Mesendoderm (in vitro differentiated cells): ENCODE measurements at regions not wholly inside any gene's neighbourhood (a gene's known extent, or its start where the extent isn't known, plus 50 kb on each side); places are given as distances from the start of the nearest gene placed in this dataset.
"Not testable (repeated sequence)": the region's sequence is repeated elsewhere in the genome, so short reads cannot be mapped to it uniquely, and the experiment has no call there.

ENCODE experiments used
- DNase-seq: peaks from one replicate; pipeline ENCODE4 v3.0.0; 2013
- H2AK5ac ChIP-seq: 2 replicates; pipeline ENCODE4 v1.6.1; 2013; ENCODE audit warnings: low read length, inconsistent platforms
- H2BK120ac ChIP-seq: 2 replicates; pipeline ENCODE4 v1.6.1; 2013; ENCODE audit warnings: low read depth, mild to moderate bottlenecking, low read length, moderate library complexity, mixed read lengths
- H2BK15ac ChIP-seq: replicated peaks from 2 replicates; pipeline ENCODE4 v1.6.1; 2013; ENCODE audit warnings: low read depth, mild to moderate bottlenecking, moderate library complexity
- H2BK5ac ChIP-seq: 2 replicates; pipeline ENCODE4 v1.6.1; 2013; ENCODE audit warnings: low read length, inconsistent platforms
- H3K18ac ChIP-seq: 2 replicates; pipeline ENCODE4 v1.6.1; 2013; ENCODE audit warnings: mild to moderate bottlenecking, low read length, mixed read lengths
- H3K23ac ChIP-seq: one replicate; pipeline ENCODE4 v1.6.1; 2013; ENCODE audit warnings: low read length
- H3K27ac ChIP-seq: 2 replicates; pipeline ENCODE4 v1.5.1; 2013; ENCODE audit warnings: low read depth, mild to moderate bottlenecking, inconsistent platforms, low read length, moderate library complexity
- H3K27me3 ChIP-seq: 2 replicates; pipeline ENCODE4 v1.6.1; 2013; ENCODE audit warnings: low read length, control low read depth, mild to moderate bottlenecking, inconsistent platforms; ENCODE audit not compliant: insufficient read depth, poor library complexity
- H3K36me3 ChIP-seq: 2 replicates; pipeline ENCODE4 v1.6.1; 2013; ENCODE audit warnings: low read length, inconsistent platforms; ENCODE audit not compliant: control insufficient read depth, insufficient read depth
- H3K4ac ChIP-seq: one replicate; pipeline ENCODE4 v1.6.1; 2013; ENCODE audit warnings: low read depth, mild to moderate bottlenecking, low read length, moderate library complexity
- H3K4me1 ChIP-seq: 2 replicates; pipeline ENCODE4 v1.6.1; 2013; ENCODE audit warnings: low read depth, low read length, inconsistent platforms; ENCODE audit not compliant: control insufficient read depth
- H3K4me2 ChIP-seq: 2 replicates; pipeline ENCODE4 v1.6.1; 2013; ENCODE audit warnings: low read length
- H3K4me3 ChIP-seq: 2 replicates; pipeline ENCODE4 v1.5.1; 2013; ENCODE audit warnings: mild to moderate bottlenecking, low read length
- H3K56ac ChIP-seq: one replicate; pipeline ENCODE4 v1.6.1; 2013; ENCODE audit warnings: low read length
- H3K79me1 ChIP-seq: 2 replicates; pipeline ENCODE4 v1.6.1; 2013; ENCODE audit warnings: low read length, inconsistent platforms
- H3K79me2 ChIP-seq: 2 replicates; pipeline ENCODE4 v1.6.1; 2013; ENCODE audit warnings: mild to moderate bottlenecking, low read length; ENCODE audit not compliant: control insufficient read depth, insufficient read depth
- H3K9ac ChIP-seq: 2 replicates; pipeline ENCODE4 v1.6.1; 2013; ENCODE audit warnings: low read length, inconsistent platforms
- H4K5ac ChIP-seq: one replicate; pipeline ENCODE4 v1.6.1; 2013; ENCODE audit warnings: low read length
- H4K8ac ChIP-seq: one replicate; pipeline ENCODE4 v1.6.1; 2013; ENCODE audit warnings: low read depth, mild to moderate bottlenecking, control low read depth, low read length, moderate library complexity
- WGBS: extraction: QIAGEN DNeasy Blood & Tissue Kit; methylation state at CpG from one replicate; pipeline ENCODE4 v1.1.7; 2013; ENCODE audit warnings: low lambda C conversion rate, missing lambda C conversion rate; ENCODE audit not compliant: insufficient coverage; ENCODE audit errors: extremely low coverage; 5-methylcytosine and 5-hydroxymethylcytosine counted together

DNA sequence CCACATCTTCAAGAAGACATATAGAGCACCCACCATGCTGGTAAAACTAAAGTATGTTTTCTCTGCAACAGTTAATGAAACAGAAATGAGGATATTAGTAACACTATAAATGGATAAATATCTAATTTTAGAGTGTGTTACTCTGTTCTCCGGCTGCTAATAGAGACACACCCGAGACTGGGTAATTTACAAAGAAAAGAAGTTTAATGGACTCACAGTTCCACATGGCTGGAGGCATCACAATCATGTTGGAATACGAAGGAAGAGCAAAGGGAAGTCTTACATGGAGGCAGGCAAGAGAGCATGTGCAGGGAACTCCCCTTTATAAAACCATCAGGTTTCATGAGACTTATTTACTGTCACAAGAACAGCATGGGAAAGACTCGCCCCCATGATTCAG, 287.2 kb downstream of the SRGAP2C start:
- H4K8ac ChIP-seq = no peak overlapping the region
- no peak overlapping the region for H3K4me2 ChIP-seq
- no peak overlapping the region for H2AK5ac ChIP-seq
- H3K23ac ChIP-seq = no peak overlapping the region
- H3K18ac ChIP-seq = no peak overlapping the region
- WGBS = no CpG with 5 or more reads among the region's 4 CpGs
- no peak overlapping the region for H2BK120ac ChIP-seq
- no peak overlapping the region for H3K9ac ChIP-seq
- no peaks in the 10 kb centered on the region for H3K36me3 ChIP-seq
- H3K27me3 ChIP-seq = no peaks in the 10 kb centered on the region
- DNase-seq = no peak
- H3K56ac ChIP-seq = no peak overlapping the region
- no peak overlapping the region for H3K4ac ChIP-seq
- no peak overlapping the region for H2BK5ac ChIP-seq
- H2BK15ac ChIP-seq = no peak overlapping the region
- no peak overlapping the region for H3K4me3 ChIP-seq
- H3K79me1 ChIP-seq = no peaks in the 10 kb centered on the region
- H3K4me1 ChIP-seq = no peaks in the 10 kb centered on the region
- H4K5ac ChIP-seq = no peak overlapping the region
- H3K79me2 ChIP-seq = no peaks in the 10 kb centered on the region
- H3K27ac ChIP-seq = no peak overlapping the region

DNA sequence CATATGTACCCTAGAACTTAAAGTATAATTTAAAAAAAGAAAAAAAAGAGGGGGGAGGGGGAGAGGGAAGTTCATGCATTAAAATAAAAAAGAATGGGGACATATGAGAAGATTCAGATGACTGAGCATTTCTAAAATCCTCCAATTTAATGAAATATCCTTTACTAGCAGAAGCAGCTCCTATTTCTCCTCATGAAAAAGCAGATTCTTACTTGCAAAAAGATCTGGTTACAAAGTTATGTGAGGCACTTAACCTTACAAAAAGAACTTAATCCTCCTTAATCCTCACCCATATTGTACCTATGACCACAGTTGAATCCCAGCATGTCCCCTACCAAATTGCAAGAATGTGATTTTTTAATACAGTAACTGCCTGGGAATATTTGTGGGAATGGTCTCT, 298.5 kb downstream of the SRGAP2C start:
- Histone ChIP-seq H2BK15ac (no peak overlapping the region), H2BK120ac (no peak overlapping the region), H3K79me2 (no peaks in the 10 kb centered on the region), H3K27ac (no peak overlapping the region), H3K4ac (no peak overlapping the region), H3K9ac (no peak overlapping the region), H3K79me1 (no peaks in the 10 kb centered on the region), H3K18ac (no peak overlapping the region), H3K4me1 (no peaks in the 10 kb centered on the region), H3K27me3 (no peaks in the 10 kb centered on the region), H3K36me3 (no peaks in the 10 kb centered on the region), H3K56ac (no peak overlapping the region), H3K4me2 (no peak overlapping the region), H3K23ac (no peak overlapping the region), H2AK5ac (no peak overlapping the region), H3K4me3 (no peak overlapping the region), H2BK5ac (no peak overlapping the region), H4K8ac (no peak overlapping the region), H4K5ac (no peak overlapping the region)
- peak; percentile 5 for DNase-seq

GRCh38 chr1:121483961-121484424, 299.2 kb downstream of the SRGAP2C start:
- Histone ChIP-seq H3K36me3 (no peaks in the 10 kb centered on the region), H3K4ac (no peak overlapping the region), H3K79me2 (no peaks in the 10 kb centered on the region), H3K23ac (no peak overlapping the region), H3K27me3 (no peaks in the 10 kb centered on the region), H3K9ac (no peak overlapping the region), H3K79me1 (no peaks in the 10 kb centered on the region), H4K8ac (no peak overlapping the region), H4K5ac (no peak overlapping the region), H2BK120ac (no peak overlapping the region), H2BK15ac (no peak overlapping the region), H2AK5ac (no peak overlapping the region), H3K4me1 (no peaks in the 10 kb centered on the region), H3K56ac (no peak overlapping the region), H3K18ac (no peak overlapping the region), H3K4me3 (no peak overlapping the region), H3K4me2 (no peak overlapping the region), H2BK5ac (no peak overlapping the region), H3K27ac (no peak overlapping the region)
- peak; percentile 56 for DNase-seq

- H3K23ac ChIP-seq, H3K27me3 ChIP-seq, H2BK120ac ChIP-seq, H3K4me2 ChIP-seq, H2BK15ac ChIP-seq, DNase-seq, H4K5ac ChIP-seq, H3K4ac ChIP-seq, H3K9ac ChIP-seq, H3K4me3 ChIP-seq, H3K18ac ChIP-seq, H3K79me1 ChIP-seq, H3K27ac ChIP-seq, H3K4me1 ChIP-seq, H3K36me3 ChIP-seq, H3K56ac ChIP-seq, H2BK5ac ChIP-seq, H2AK5ac ChIP-seq, H3K79me2 ChIP-seq, H4K8ac ChIP-seq: not testable (repeated sequence)
These were observed 310.0 kb downstream of the SRGAP2C start for GRCh38 chr1:121494796-121495195.

- H4K5ac ChIP-seq, H3K56ac ChIP-seq, H3K4ac ChIP-seq, H4K8ac ChIP-seq, H3K79me1 ChIP-seq, H3K9ac ChIP-seq, H3K36me3 ChIP-seq, H2BK5ac ChIP-seq, H3K79me2 ChIP-seq, H3K27me3 ChIP-seq, H3K23ac ChIP-seq, H2BK120ac ChIP-seq, H3K4me3 ChIP-seq, H2BK15ac ChIP-seq, DNase-seq, H3K18ac ChIP-seq, H3K4me2 ChIP-seq, H3K27ac ChIP-seq, H3K4me1 ChIP-seq, H2AK5ac ChIP-seq: not testable (repeated sequence)
- WGBS = no CpG with 5 or more reads among the region's 5 CpGs
These were observed 326.7 kb downstream of the SRGAP2C start for GRCh38 chr1:121511455-121511854.

DNA sequence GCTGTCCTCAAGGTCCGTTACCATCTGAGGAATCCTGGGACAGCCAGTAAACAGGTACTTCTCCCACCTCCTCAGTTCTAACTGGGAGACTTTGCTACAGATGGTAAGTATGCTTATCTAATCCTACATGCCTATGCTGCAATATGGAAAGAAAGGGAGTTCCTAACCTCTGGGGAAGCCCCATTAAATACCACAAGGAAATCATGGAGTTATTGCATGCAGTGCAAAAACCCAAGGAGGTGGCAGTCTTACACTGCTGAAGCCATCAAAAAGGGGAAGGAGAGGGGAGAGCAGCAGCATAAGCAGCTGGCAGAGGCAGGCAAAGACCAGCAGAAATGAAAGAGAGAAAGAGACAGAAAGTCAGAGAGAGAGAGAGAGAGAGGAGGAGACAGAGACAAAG, 327.1 kb downstream of the SRGAP2C start:
- DNase-seq = not testable (repeated sequence)
- WGBS = no CpG with 5 or more reads among the region's 1 CpG

More for the DNA sequence above, 327.1 kb downstream of the SRGAP2C start:
- H3K18ac ChIP-seq, H2BK15ac ChIP-seq, H3K4me2 ChIP-seq, H4K5ac ChIP-seq, H3K79me2 ChIP-seq, H3K23ac ChIP-seq, H3K9ac ChIP-seq, H3K4me3 ChIP-seq, H3K36me3 ChIP-seq, H3K4ac ChIP-seq, H2AK5ac ChIP-seq, H4K8ac ChIP-seq, H3K27ac ChIP-seq, H3K27me3 ChIP-seq, H2BK5ac ChIP-seq, H2BK120ac ChIP-seq, H3K56ac ChIP-seq, H3K4me1 ChIP-seq, H3K79me1 ChIP-seq: not testable (repeated sequence)
